Trophoblast cell (in vitro differentiated cells and primary cell): ENCODE measurements at regions not wholly inside any gene's neighbourhood (a gene's known extent, or its start where the extent isn't known, plus 50 kb on each side); places are given as distances from the start of the nearest gene placed in this dataset.
"Not testable (repeated sequence)": the region's sequence is repeated elsewhere in the genome, so short reads cannot be mapped to it uniquely, and the experiment has no call there.

Experiments
- DNase-seq, 2 donors: peaks; one replicate each; pipeline ENCODE4 v3.0.0-alpha.2; 2016
- H2AFZ ChIP-seq: 2 replicates; pipeline ENCODE4 v1.6.1; 2013; ENCODE audit warnings: low read length, moderate library complexity, mild to moderate bottlenecking; ENCODE audit not compliant: insufficient read depth, poor library complexity
- H2AK5ac ChIP-seq: 2 replicates; pipeline ENCODE4 v1.6.1; 2013; ENCODE audit warnings: mild to moderate bottlenecking, low read length
- H2BK120ac ChIP-seq: 2 replicates; pipeline ENCODE4 v1.6.1; 2013; ENCODE audit warnings: low read length, mild to moderate bottlenecking, moderate library complexity; ENCODE audit not compliant: insufficient read depth, poor library complexity
- H2BK12ac ChIP-seq: 2 replicates; pipeline ENCODE4 v1.6.1; 2013; ENCODE audit warnings: mild to moderate bottlenecking, low read length, moderate library complexity
- H2BK5ac ChIP-seq: 2 replicates; pipeline ENCODE4 v1.6.1; 2013; ENCODE audit warnings: low read length, low read depth, moderate library complexity, mild to moderate bottlenecking; ENCODE audit not compliant: poor library complexity
- H3K14ac ChIP-seq: 2 replicates; pipeline ENCODE4 v1.6.1; 2013; ENCODE audit warnings: mild to moderate bottlenecking, low read length
- H3K18ac ChIP-seq: 2 replicates; pipeline ENCODE4 v1.6.1; 2013; ENCODE audit warnings: mild to moderate bottlenecking, low read length
- H3K23ac ChIP-seq: 2 replicates; pipeline ENCODE4 v1.6.1; 2013; ENCODE audit warnings: low read length
- H3K27ac ChIP-seq: 2 replicates; pipeline ENCODE4 v1.5.1; 2013; ENCODE audit warnings: low read depth, mild to moderate bottlenecking, inconsistent platforms, low read length, moderate library complexity
- H3K27me3 ChIP-seq: 2 replicates; pipeline ENCODE4 v1.6.1; 2013; ENCODE audit warnings: inconsistent platforms, mild to moderate bottlenecking, low read length, moderate library complexity; ENCODE audit not compliant: insufficient read depth
- H3K36me3 ChIP-seq, 2 experiments: 1 replicate in 1 of 2; 2 replicates in 1 of 2; pipeline ENCODE4 v1.6.1; 2013; ENCODE audit warnings: low read length in 2 of 2, mild to moderate bottlenecking in 2 of 2, moderate library complexity in 1 of 2; ENCODE audit not compliant: insufficient read depth in 2 of 2, control insufficient read depth in 1 of 2
- H3K4ac ChIP-seq: 2 replicates; pipeline ENCODE4 v1.6.1; 2013; ENCODE audit warnings: low read depth, mild to moderate bottlenecking, low read length, moderate library complexity
- H3K4me1 ChIP-seq, 2 experiments: 1 replicate in 1 of 2; 2 replicates in 1 of 2; pipeline ENCODE4 v1.6.1; 2013; ENCODE audit warnings: low read length in 2 of 2, mild to moderate bottlenecking in 2 of 2, moderate library complexity in 1 of 2; ENCODE audit not compliant: insufficient read depth in 2 of 2, control insufficient read depth in 1 of 2
- H3K4me2 ChIP-seq: 2 replicates; pipeline ENCODE4 v1.6.1; 2013; ENCODE audit warnings: inconsistent platforms, mild to moderate bottlenecking, low read length, moderate library complexity
- H3K4me3 ChIP-seq: 2 replicates; pipeline ENCODE4 v1.5.1; 2013; ENCODE audit warnings: mild to moderate bottlenecking, low read depth, low read length, inconsistent platforms
- H3K79me1 ChIP-seq: one replicate; pipeline ENCODE4 v1.6.1; 2013; ENCODE audit warnings: low read length
- H3K79me2 ChIP-seq: 2 replicates; pipeline ENCODE4 v1.6.1; 2013; ENCODE audit warnings: low read length, mild to moderate bottlenecking; ENCODE audit not compliant: control insufficient read depth, insufficient read depth, poor library complexity
- H3K9ac ChIP-seq: 2 replicates; pipeline ENCODE4 v1.6.1; 2013; ENCODE audit warnings: mild to moderate bottlenecking, low read length
- H3K9me3 ChIP-seq: 2 replicates; pipeline ENCODE4 v1.6.1; 2013; ENCODE audit warnings: low read depth, mild to moderate bottlenecking, control low read depth, inconsistent platforms, low read length; ENCODE audit not compliant: insufficient read depth
- H4K12ac ChIP-seq: 2 replicates; pipeline ENCODE4 v1.6.1; 2013; ENCODE audit warnings: low read depth, mild to moderate bottlenecking, low read length, moderate library complexity
- H4K8ac ChIP-seq: 2 replicates; pipeline ENCODE4 v1.6.1; 2013; ENCODE audit warnings: low read depth, mild to moderate bottlenecking, low read length, moderate library complexity
- H4K91ac ChIP-seq: one replicate; pipeline ENCODE4 v1.6.1; 2013; ENCODE audit warnings: low read depth, mild to moderate bottlenecking, low read length, moderate library complexity
- WGBS: extraction: QIAGEN DNeasy Blood & Tissue Kit; methylation state at CpG from one replicate; pipeline ENCODE4 v1.1.7; 2013; ENCODE audit warnings: missing lambda C conversion rate; ENCODE audit not compliant: insufficient read length, insufficient coverage; ENCODE audit errors: extremely low coverage; 5-methylcytosine and 5-hydroxymethylcytosine counted together

GRCh38 chr6:81517455-81517854 lies 235.0 kb downstream of the TENT5A start:
- H3K27me3 ChIP-seq, result no peaks in the 10 kb centered on the region
- H3K4me1 ChIP-seq, result no peaks in the 10 kb centered on the region
- no peak for DNase-seq
- H4K8ac ChIP-seq, result no peak overlapping the region
- H3K36me3 ChIP-seq, result no peaks in the 10 kb centered on the region
- no CpG with 5 or more reads among the region's 3 CpGs for WGBS
- no peaks in the 10 kb centered on the region for H3K79me1 ChIP-seq
- H3K9me3 ChIP-seq, result no peaks in the 10 kb centered on the region
- no peak overlapping the region for H2BK120ac ChIP-seq
- H3K23ac ChIP-seq, result no peak overlapping the region
- H3K27ac ChIP-seq, result no peak overlapping the region
- H3K4me3 ChIP-seq, result no peak overlapping the region
- H3K4me2 ChIP-seq, result no peak overlapping the region
- H2AK5ac ChIP-seq, result no peak overlapping the region
- no peak overlapping the region for H2BK12ac ChIP-seq
- H3K79me2 ChIP-seq, result no peaks in the 10 kb centered on the region
- H3K18ac ChIP-seq, result no peak overlapping the region
- no peak overlapping the region for H4K91ac ChIP-seq
- H3K4ac ChIP-seq, result no peak overlapping the region
- no peak overlapping the region for H2AFZ ChIP-seq
- no peak overlapping the region for H3K14ac ChIP-seq
- H4K12ac ChIP-seq, result no peak overlapping the region
- no peak overlapping the region for H3K9ac ChIP-seq
- no peak overlapping the region for H2BK5ac ChIP-seq

GRCh38 chr6:81515562-81516453 lies 236.7 kb downstream of the TENT5A start:
- Histone ChIP-seq H3K4me3 (no peak overlapping the region), H4K91ac (no peak overlapping the region), H3K14ac (no peak overlapping the region), H2BK120ac (no peak overlapping the region), H3K79me1 (no peaks in the 10 kb centered on the region), H3K27me3 (no peaks in the 10 kb centered on the region), H3K27ac (no peak overlapping the region), H2BK5ac (no peak overlapping the region), H3K4me2 (no peak overlapping the region), H2AK5ac (no peak overlapping the region), H2AFZ (no peak overlapping the region), H3K9ac (no peak overlapping the region), H3K9me3 (no peaks in the 10 kb centered on the region), H3K18ac (no peak overlapping the region), H3K4me1 (no peaks in the 10 kb centered on the region), H4K12ac (no peak overlapping the region), H3K4ac (no peak overlapping the region), H4K8ac (no peak overlapping the region), H3K23ac (no peak overlapping the region), H2BK12ac (no peak overlapping the region), H3K79me2 (no peaks in the 10 kb centered on the region), H3K36me3 (no peaks in the 10 kb centered on the region)
- no CpG with 5 or more reads among the region's 7 CpGs for WGBS
- peak in 1 of 2 donors; percentile 12 for DNase-seq

- not testable (repeated sequence) for H3K4ac ChIP-seq, H3K9ac ChIP-seq, H2AK5ac ChIP-seq, H3K27ac ChIP-seq, H3K4me3 ChIP-seq, H4K12ac ChIP-seq, H2BK12ac ChIP-seq, H3K23ac ChIP-seq, DNase-seq, H3K14ac ChIP-seq, H2BK5ac ChIP-seq, H3K9me3 ChIP-seq, H3K27me3 ChIP-seq, H3K4me1 ChIP-seq, H3K79me1 ChIP-seq, H2BK120ac ChIP-seq, H3K79me2 ChIP-seq, H2AFZ ChIP-seq, H3K4me2 ChIP-seq, H4K8ac ChIP-seq, H3K18ac ChIP-seq, H4K91ac ChIP-seq, H3K36me3 ChIP-seq
- no CpG with 5 or more reads among the region's 4 CpGs for WGBS
Measured at GRCh38 chr6:81514195-81514594, 238.3 kb downstream of the TENT5A start.

GRCh38 chr6:81511423-81511822 lies 241.1 kb downstream of the TENT5A start:
- Histone ChIP-seq H3K4ac (no peak overlapping the region), H2AFZ (no peak overlapping the region), H3K9me3 (no peaks in the 10 kb centered on the region), H3K36me3 (no peaks in the 10 kb centered on the region), H2BK5ac (no peak overlapping the region), H2BK120ac (no peak overlapping the region), H4K8ac (no peak overlapping the region), H3K4me3 (no peak overlapping the region), H3K9ac (no peak overlapping the region), H3K27ac (no peak overlapping the region), H3K4me1 (no peaks in the 10 kb centered on the region), H2AK5ac (no peak overlapping the region), H3K14ac (no peak overlapping the region), H3K23ac (no peak overlapping the region), H3K27me3 (no peaks in the 10 kb centered on the region), H4K12ac (no peak overlapping the region), H4K91ac (no peak overlapping the region), H3K18ac (no peak overlapping the region), H2BK12ac (no peak overlapping the region), H3K79me1 (no peaks in the 10 kb centered on the region), H3K4me2 (no peak overlapping the region), H3K79me2 (no peaks in the 10 kb centered on the region)
- no peak for DNase-seq
- WGBS, result no CpG with 5 or more reads among the region's 1 CpG
